ENCODE measurements at regions not wholly inside any gene's neighbourhood (a gene's known extent, or its start where the extent isn't known, plus 50 kb on each side); places are given as distances from the start of the nearest gene placed in this dataset.

- no peaks in the 10 kb centered on the region for H3K4me1 ChIP-seq (ENCODE audit: insufficient read depth)
- H4K20me1 ChIP-seq (replicated peaks; ENCODE audit: insufficient read depth): no peaks in the 10 kb centered on the region
- H3K27ac Mint-ChIP-seq: no peak overlapping the region
- H3K4me1 Mint-ChIP-seq: peaks cover 10% of the 10 kb centered on the region
- DNase-seq (ENCODE audit: low spot score): no peak
- 0 out of 2 replicates have a peak, but pooled peaks cover 3% of the 10 kb centered on the region for H3K9me2 ChIP-seq (ENCODE audit: insufficient read depth)
- no peaks in the 10 kb centered on the region for H3K36me3 Mint-ChIP-seq (ENCODE audit: low read depth)
- H3K4me2 ChIP-seq: no peak overlapping the region
- H3K27me3 Mint-ChIP-seq (ENCODE audit: insufficient read depth, low read depth, poor library complexity): peaks cover 6% of the 10 kb centered on the region
- H3K4me3 Mint-ChIP-seq: no peak overlapping the region
- H2AFZ ChIP-seq: no peak overlapping the region
- no peak overlapping the region for H3K4me3 ChIP-seq
- H3K27me3 ChIP-seq (ENCODE audit: insufficient read depth): no peaks in the 10 kb centered on the region
- TF ChIP-seq POLR2AphosphoS5 (IDR thresholded peaks at IDR 0.05; ENCODE audit: low read depth): no peak
- TF ChIP-seq, protein P1, sequence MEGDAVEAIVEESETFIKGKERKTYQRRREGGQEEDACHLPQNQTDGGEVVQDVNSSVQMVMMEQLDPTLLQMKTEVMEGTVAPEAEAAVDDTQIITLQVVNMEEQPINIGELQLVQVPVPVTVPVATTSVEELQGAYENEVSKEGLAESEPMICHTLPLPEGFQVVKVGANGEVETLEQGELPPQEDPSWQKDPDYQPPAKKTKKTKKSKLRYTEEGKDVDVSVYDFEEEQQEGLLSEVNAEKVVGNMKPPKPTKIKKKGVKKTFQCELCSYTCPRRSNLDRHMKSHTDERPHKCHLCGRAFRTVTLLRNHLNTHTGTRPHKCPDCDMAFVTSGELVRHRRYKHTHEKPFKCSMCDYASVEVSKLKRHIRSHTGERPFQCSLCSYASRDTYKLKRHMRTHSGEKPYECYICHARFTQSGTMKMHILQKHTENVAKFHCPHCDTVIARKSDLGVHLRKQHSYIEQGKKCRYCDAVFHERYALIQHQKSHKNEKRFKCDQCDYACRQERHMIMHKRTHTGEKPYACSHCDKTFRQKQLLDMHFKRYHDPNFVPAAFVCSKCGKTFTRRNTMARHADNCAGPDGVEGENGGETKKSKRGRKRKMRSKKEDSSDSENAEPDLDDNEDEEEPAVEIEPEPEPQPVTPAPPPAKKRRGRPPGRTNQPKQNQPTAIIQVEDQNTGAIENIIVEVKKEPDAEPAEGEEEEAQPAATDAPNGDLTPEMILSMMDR (conservative IDR thresholded peaks at IDR 0.05; ENCODE audit: low read depth in 2 of 2): no peak
- TF ChIP-seq CREB1 (CRISPR knock-in tag; IDR thresholded peaks at IDR 0.05; ENCODE audit: low read depth): no peak
- TF ChIP-seq, protein P2, sequence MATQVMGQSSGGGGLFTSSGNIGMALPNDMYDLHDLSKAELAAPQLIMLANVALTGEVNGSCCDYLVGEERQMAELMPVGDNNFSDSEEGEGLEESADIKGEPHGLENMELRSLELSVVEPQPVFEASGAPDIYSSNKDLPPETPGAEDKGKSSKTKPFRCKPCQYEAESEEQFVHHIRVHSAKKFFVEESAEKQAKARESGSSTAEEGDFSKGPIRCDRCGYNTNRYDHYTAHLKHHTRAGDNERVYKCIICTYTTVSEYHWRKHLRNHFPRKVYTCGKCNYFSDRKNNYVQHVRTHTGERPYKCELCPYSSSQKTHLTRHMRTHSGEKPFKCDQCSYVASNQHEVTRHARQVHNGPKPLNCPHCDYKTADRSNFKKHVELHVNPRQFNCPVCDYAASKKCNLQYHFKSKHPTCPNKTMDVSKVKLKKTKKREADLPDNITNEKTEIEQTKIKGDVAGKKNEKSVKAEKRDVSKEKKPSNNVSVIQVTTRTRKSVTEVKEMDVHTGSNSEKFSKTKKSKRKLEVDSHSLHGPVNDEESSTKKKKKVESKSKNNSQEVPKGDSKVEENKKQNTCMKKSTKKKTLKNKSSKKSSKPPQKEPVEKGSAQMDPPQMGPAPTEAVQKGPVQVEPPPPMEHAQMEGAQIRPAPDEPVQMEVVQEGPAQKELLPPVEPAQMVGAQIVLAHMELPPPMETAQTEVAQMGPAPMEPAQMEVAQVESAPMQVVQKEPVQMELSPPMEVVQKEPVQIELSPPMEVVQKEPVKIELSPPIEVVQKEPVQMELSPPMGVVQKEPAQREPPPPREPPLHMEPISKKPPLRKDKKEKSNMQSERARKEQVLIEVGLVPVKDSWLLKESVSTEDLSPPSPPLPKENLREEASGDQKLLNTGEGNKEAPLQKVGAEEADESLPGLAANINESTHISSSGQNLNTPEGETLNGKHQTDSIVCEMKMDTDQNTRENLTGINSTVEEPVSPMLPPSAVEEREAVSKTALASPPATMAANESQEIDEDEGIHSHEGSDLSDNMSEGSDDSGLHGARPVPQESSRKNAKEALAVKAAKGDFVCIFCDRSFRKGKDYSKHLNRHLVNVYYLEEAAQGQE (IDR thresholded peaks at IDR 0.05; ENCODE audit: unreplicated experiment): no peak
- TF ChIP-seq, protein P3, sequence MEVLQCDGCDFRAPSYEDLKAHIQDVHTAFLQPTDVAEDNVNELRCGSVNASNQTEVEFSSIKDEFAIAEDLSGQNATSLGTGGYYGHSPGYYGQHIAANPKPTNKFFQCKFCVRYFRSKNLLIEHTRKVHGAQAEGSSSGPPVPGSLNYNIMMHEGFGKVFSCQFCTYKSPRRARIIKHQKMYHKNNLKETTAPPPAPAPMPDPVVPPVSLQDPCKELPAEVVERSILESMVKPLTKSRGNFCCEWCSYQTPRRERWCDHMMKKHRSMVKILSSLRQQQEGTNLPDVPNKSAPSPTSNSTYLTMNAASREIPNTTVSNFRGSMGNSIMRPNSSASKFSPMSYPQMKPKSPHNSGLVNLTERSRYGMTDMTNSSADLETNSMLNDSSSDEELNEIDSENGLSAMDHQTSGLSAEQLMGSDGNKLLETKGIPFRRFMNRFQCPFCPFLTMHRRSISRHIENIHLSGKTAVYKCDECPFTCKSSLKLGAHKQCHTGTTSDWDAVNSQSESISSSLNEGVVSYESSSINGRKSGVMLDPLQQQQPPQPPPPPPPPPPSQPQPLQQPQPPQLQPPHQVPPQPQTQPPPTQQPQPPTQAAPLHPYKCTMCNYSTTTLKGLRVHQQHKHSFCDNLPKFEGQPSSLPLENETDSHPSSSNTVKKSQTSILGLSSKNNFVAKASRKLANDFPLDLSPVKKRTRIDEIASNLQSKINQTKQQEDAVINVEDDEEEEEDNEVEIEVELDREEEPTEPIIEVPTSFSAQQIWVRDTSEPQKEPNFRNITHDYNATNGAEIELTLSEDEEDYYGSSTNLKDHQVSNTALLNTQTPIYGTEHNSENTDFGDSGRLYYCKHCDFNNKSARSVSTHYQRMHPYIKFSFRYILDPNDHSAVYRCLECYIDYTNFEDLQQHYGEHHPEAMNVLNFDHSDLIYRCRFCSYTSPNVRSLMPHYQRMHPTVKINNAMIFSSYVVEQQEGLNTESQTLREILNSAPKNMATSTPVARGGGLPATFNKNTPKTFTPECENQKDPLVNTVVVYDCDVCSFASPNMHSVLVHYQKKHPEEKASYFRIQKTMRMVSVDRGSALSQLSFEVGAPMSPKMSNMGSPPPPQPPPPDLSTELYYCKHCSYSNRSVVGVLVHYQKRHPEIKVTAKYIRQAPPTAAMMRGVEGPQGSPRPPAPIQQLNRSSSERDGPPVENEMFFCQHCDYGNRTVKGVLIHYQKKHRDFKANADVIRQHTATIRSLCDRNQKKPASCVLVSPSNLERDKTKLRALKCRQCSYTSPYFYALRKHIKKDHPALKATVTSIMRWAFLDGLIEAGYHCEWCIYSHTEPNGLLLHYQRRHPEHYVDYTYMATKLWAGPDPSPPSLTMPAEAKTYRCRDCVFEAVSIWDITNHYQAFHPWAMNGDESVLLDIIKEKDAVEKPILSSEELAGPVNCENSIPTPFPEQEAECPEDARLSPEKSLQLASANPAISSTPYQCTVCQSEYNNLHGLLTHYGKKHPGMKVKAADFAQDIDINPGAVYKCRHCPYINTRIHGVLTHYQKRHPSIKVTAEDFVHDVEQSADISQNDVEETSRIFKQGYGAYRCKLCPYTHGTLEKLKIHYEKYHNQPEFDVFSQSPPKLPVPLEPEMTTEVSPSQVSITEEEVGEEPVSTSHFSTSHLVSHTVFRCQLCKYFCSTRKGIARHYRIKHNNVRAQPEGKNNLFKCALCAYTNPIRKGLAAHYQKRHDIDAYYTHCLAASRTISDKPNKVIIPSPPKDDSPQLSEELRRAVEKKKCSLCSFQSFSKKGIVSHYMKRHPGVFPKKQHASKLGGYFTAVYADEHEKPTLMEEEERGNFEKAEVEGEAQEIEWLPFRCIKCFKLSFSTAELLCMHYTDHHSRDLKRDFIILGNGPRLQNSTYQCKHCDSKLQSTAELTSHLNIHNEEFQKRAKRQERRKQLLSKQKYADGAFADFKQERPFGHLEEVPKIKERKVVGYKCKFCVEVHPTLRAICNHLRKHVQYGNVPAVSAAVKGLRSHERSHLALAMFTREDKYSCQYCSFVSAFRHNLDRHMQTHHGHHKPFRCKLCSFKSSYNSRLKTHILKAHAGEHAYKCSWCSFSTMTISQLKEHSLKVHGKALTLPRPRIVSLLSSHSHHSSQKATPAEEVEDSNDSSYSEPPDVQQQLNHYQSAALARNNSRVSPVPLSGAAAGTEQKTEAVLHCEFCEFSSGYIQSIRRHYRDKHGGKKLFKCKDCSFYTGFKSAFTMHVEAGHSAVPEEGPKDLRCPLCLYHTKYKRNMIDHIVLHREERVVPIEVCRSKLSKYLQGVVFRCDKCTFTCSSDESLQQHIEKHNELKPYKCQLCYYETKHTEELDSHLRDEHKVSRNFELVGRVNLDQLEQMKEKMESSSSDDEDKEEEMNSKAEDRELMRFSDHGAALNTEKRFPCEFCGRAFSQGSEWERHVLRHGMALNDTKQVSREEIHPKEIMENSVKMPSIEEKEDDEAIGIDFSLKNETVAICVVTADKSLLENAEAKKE (CRISPR knock-in tag; IDR thresholded peaks at IDR 0.05): no peak
- no peaks in the 10 kb centered on the region for H3F3A ChIP-seq (replicated peaks; ENCODE audit: low read depth)
- no peaks in the 10 kb centered on the region for H3K9me3 Mint-ChIP-seq
- ATAC-seq: no peak
- no peaks in the 10 kb centered on the region for H3K79me2 ChIP-seq (replicated peaks; ENCODE audit: insufficient read depth)
- no peak overlapping the region for H3K27ac ChIP-seq (ENCODE audit: low read depth)
- H3K36me3 ChIP-seq (ENCODE audit: insufficient read depth): no peaks in the 10 kb centered on the region
Observed at GRCh38 chr13:112184851-112185371, 118.0 kb downstream of the SOX1 start.

Data from GM23338 (cell line).